HG03103 (cell line): ENCODE measurements at regions not wholly inside any gene's neighbourhood (a gene's known extent, or its start where the extent isn't known, plus 50 kb on each side); places are given as distances from the start of the nearest gene placed in this dataset.
"Not testable (repeated sequence)": the region's sequence is repeated elsewhere in the genome, so short reads cannot be mapped to it uniquely, and the experiment has no call there.

Experiments used
- ATAC-seq: cut with Tn5 transposase; IDR thresholded peaks from one replicate; pipeline ENCODE4 v1.9.1; 2021; ENCODE audit warnings: low read depth; ENCODE audit not compliant: unreplicated experiment

DNA sequence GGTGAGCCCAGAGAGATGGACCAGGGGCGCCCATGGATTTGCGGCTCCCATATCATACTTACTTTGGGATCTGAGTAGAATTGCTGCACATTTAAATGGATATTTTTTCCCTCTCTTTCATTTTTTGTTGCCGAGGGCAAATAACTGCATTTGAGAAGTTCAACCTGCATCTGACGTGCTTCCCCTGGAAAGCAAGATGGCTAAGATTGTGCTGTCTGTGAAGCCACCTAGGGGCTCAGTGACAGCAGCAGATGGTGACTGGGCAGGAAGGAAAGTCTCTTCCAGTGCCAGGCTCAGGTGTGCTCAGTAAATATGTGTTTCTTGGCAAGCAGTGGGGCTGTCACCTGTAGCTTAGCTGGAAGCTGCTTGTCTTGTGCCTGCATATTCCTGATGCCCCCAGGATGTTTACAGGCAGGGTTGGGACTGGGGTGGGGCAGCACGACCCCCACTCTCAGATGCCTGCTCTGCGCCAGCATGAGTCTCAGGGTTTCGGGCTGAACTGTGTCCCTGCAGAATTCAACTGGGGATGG is 59.8 kb upstream of the ETV3 start:
- ATAC-seq, result no peak

DNA sequence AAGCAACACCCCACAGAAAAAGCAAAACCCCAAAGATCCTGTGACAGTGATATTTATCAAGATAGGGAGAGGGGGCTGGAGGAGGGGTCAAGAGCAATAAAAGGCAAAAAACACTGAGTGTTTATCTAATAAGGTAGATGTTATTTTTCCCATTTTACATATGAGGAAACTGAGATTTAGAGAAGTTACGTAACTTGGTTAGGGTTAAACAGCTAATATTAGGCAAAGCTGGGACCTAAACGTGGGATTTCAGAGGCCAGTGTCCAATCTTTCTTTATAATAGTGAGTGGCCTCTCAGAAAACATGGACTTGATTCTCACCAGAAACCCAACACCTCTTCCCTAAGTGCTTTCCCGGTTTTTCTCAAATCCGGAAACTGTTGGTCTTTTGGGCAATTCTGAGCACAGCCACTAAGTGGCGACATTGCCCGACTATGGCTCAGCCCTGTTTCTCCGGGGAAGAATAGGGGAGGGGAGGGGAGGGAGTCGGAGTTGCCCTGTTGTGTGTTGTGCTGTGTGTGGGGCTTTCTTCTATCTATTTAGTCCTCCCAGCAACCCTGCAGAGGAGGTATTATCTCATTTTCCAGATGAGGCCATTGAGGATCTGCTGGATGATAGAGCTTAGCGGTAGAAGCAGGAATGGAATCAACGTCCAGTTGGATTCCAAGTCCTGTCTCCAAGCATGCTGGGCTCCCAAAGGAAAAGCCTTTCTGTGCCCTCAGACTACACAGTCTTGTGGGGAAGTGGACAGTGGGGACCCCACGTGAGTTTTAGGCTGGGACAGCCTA is 58.7 kb upstream of the ETV3 start:
- not testable (repeated sequence) for ATAC-seq

- ATAC-seq, result no peak
These were observed 58.0 kb upstream of the ETV3 start for GRCh38 chr1:157196245-157196543.

DNA sequence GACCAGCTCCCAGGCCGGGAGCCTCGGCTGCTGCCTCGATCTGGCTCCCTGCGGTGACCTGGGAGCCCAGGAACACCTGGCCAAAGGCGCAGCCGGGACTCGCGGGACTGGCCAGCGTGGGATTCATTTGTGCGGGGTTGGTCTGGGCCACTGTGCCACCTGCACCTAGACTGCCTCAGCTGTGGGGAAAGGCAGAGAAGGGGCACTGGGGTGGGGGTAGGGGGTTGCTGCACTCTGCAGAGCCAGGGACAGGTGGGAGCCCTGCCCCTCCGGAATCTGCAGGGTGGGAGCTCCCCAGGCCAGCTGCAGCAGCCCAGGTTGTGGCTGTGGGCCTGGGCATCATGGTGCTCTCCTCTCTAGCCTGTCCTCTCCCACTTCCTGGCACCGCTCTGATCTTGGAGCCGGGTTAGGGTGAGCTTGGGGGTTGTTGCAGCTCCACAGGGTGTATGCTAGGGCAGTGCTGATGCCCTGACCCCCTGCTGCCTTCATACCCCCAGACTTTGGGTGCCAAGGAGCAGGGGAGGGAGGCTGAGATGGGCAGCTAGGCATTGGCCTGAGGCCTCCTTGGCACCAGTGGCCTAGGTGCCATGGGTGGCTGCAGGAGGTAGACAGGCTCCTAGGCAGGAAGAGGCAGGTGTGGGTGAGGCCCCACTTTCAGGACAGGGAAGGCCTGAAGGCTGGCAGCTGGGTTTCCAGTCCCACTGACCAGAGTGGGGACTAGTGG is 57.5 kb upstream of the ETV3 start:
- ATAC-seq, result no peak

DNA sequence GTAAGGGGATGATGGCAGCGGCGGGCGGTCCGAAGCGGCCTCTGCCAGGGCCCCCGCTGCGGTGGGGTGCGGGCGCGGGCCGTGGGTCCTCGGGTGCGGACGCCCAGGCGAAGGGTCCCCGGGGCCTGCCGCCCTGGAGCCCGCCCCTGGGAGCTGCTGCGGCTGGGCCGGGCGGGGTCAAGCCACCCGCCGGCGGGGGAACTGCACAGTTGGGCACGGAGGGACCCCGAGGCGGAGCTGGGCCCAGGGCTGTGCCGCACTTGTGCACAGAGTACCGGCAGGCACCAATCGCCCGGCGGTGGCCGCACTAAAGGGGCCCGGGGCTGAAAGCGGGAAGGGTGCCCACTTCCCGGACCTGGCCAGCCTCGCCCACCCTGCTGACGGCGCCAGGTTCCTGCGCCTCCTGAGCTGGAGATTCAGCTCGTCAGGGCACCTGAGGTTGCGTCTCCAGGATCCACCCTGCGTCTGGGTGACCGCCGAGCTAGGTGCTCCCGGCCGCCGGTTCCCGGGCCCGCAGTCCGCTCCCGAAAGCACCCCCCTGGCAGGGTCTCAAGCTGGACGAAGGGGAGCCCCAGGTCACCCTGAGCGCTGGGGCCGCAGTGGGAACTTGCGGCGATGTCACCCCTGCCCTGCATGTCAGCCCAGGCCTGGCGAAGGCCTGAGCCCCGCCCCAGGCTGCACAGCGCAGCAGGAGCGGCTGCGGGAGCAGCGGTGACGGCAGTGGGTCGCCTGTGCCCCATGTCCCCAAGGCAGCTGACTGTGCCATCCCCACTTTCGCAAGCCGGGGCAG is 56.7 kb upstream of the ETV3 start:
- ATAC-seq, result no peak

- ATAC-seq, result no peak
These were observed 55.7 kb upstream of the ETV3 start for GRCh38 chr1:157193702-157194391.

GRCh38 chr1:157193219-157193618 is 55.0 kb upstream of the ETV3 start:
- ATAC-seq, result no peak

DNA sequence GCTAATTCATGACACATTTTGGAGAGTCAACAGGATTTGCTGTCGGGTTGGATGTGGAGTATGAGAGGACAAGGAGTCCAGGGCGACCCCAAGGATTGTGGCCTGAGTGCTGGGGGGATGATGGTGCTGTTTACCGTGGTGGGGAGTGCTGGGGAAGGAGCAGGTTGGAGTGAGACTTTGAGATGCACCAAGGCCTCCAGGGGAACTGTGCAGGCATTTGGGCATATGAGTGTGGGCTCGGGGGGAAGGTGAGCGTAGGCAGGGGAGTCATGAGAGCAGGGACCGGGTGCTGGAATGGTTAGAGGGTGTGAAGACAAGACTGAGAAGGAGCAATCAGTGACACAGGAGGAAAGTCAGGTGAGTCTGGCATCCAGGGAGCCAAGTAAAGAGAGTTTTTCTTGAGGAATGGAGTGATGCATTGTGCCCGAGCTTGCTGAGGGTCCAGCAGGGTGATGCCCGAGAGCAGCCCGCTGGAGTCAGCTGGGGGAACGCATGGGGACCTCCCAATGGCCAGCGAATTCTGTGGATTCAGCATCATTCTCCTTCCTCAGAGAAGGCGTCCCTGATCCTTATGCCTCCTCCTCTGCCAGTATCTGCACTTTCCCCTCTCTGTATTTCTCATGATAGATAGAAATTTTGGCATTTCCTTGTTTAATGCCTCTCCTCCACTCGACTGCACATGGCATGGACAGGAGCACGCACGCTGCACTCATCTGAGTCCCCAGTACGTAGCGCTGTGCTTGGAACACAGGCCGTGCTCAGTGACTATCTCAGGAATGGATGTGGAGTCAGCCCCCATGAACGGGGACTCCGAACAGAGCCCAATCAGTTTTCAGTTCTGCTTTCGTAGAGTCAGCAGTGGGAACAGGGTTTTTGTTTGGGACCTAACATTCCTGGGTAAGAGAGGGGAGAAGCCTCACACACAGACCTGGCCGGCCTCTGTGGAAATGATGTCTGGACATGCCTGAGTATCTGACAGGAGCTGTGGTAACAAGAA is 52.1 kb upstream of the ETV3 start:
- no peak for ATAC-seq

GRCh38 chr1:157189096-157189495 is 50.9 kb upstream of the ETV3 start:
- ATAC-seq, result no peak
